HUES6 (cell line): ENCODE measurements at regions not wholly inside any gene's neighbourhood (a gene's known extent, or its start where the extent isn't known, plus 50 kb on each side); places are given as distances from the start of the nearest gene placed in this dataset.

Experiments used
- H3K27ac ChIP-seq: 2 replicates; pipeline ENCODE4 v1.7.0; 2013; ENCODE audit warnings: low read depth, mild to moderate bottlenecking, low read length, inconsistent platforms
- H3K27me3 ChIP-seq: 2 replicates; pipeline ENCODE4 v1.6.1; 2013; ENCODE audit warnings: low read length; ENCODE audit not compliant: control insufficient read depth, insufficient read depth
- H3K36me3 ChIP-seq: 2 replicates; pipeline ENCODE4 v1.6.1; 2013; ENCODE audit warnings: low read length; ENCODE audit not compliant: control insufficient read depth, insufficient read depth
- H3K4me1 ChIP-seq: 2 replicates; pipeline ENCODE4 v1.6.1; 2013; ENCODE audit warnings: low read length; ENCODE audit not compliant: control insufficient read depth, insufficient read depth
- H3K4me3 ChIP-seq: 2 replicates; pipeline ENCODE4 v1.5.1; 2013; ENCODE audit warnings: low read depth, low read length
- H3K9ac ChIP-seq: one replicate; pipeline ENCODE4 v1.6.1; 2013; ENCODE audit warnings: mild to moderate bottlenecking, low read length
- H3K9me3 ChIP-seq: 2 replicates; pipeline ENCODE4 v1.6.1; 2013; ENCODE audit warnings: low read depth, low read length; ENCODE audit not compliant: control insufficient read depth, insufficient read depth

DNA sequence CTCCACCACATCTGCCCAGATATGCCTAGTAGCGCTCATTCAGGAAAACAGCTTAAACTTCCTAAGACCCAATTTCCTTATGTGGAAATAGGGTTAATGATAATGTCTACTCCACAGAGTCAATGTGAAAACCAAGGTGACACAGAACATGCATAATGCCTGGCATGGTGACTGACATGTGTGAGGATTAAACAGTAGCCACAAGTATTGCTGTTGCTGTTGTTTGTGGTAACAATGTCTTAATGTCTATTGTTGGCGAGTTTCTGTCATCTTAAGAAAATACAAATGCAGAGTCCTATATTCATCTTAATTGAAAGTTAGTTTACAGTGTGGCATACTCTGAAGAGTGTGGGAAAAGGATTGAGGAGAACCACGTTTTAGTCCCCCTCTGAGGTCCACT, 75.6 kb upstream of the NGF start:
- Histone ChIP-seq H3K4me1 (no peaks in the 10 kb centered on the region), H3K36me3 (no peaks in the 10 kb centered on the region), H3K27ac (no peak overlapping the region), H3K9ac (no peak overlapping the region), H3K4me3 (no peak overlapping the region), H3K27me3 (no peaks in the 10 kb centered on the region), H3K9me3 (no peaks in the 10 kb centered on the region)

DNA sequence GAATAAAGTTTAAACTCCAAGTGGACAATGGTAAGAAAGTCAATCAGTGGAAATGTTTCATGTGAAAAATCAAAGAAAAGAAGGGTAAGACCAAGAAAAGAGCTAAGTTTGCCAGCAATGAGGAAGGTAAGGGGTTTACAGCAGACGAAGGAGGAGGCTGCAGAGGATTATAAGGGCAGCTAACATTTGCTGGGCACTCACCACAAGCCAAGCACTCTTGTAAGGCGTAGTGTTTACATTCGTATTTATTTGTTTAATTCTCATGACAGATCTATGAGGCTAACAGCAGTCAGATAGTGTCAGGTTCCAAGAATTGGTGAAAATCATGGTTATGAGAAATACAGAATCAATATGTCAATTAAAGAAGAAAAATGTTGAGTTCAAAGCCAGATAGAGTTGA, 75.2 kb upstream of the NGF start:
- Histone ChIP-seq H3K36me3 (no peaks in the 10 kb centered on the region), H3K4me3 (no peak overlapping the region), H3K9me3 (no peaks in the 10 kb centered on the region), H3K27ac (no peak overlapping the region), H3K9ac (no peak overlapping the region), H3K27me3 (no peaks in the 10 kb centered on the region), H3K4me1 (no peaks in the 10 kb centered on the region)

- no peaks in the 10 kb centered on the region for H3K36me3 ChIP-seq
- H3K4me3 ChIP-seq, result no peak overlapping the region
- no peaks in the 10 kb centered on the region for H3K27me3 ChIP-seq
- no peak overlapping the region for H3K9ac ChIP-seq
- H3K4me1 ChIP-seq, result no peaks in the 10 kb centered on the region
- H3K27ac ChIP-seq, result no peak overlapping the region
- H3K9me3 ChIP-seq, result no peaks in the 10 kb centered on the region
Observed at GRCh38 chr1:115412733-115413132, 74.7 kb upstream of the NGF start.

GRCh38 chr1:115412286-115412685, 74.2 kb upstream of the NGF start:
- no peak overlapping the region for H3K9ac ChIP-seq
- no peak overlapping the region for H3K27ac ChIP-seq
- H3K36me3 ChIP-seq, result no peaks in the 10 kb centered on the region
- H3K27me3 ChIP-seq, result no peaks in the 10 kb centered on the region
- no peaks in the 10 kb centered on the region for H3K9me3 ChIP-seq
- H3K4me1 ChIP-seq, result no peaks in the 10 kb centered on the region
- H3K4me3 ChIP-seq, result no peak overlapping the region

DNA sequence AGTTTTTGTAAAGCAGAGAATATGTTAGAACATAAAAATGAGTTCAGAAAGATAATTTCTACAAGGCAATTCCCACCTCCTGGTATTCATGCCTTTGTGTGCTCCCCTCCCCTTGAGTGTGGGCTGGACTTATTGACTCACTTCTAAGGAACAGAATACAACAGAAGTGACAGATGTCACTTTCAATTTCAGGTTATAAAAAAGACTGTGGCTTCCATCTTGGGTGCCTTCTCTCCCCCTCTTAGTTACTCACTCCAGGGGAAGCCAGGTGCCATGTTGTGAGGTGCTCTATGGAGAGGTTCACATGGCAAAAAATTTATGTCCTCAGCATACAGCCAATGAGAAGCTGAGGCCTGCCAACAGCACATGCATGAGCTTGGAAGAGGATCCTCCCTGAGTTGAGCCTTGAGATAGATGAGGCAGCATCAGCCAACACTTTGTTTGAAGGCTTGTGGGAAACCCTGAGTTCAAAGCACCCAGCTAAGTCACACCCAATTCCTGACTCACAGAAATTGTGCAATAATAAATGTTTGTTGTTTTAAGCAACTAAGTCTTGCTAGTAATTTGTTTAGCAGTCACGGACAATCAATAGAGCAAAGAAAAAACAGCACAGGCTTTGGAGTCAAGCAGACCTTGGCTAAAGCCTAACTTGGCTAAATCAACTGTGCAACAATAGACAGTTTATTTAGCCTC, 73.5 kb upstream of the NGF start:
- Histone ChIP-seq H3K9me3 (no peaks in the 10 kb centered on the region), H3K4me1 (no peaks in the 10 kb centered on the region), H3K27ac (no peak overlapping the region), H3K36me3 (no peaks in the 10 kb centered on the region), H3K27me3 (no peaks in the 10 kb centered on the region), H3K9ac (no peak overlapping the region), H3K4me3 (no peak overlapping the region)

DNA sequence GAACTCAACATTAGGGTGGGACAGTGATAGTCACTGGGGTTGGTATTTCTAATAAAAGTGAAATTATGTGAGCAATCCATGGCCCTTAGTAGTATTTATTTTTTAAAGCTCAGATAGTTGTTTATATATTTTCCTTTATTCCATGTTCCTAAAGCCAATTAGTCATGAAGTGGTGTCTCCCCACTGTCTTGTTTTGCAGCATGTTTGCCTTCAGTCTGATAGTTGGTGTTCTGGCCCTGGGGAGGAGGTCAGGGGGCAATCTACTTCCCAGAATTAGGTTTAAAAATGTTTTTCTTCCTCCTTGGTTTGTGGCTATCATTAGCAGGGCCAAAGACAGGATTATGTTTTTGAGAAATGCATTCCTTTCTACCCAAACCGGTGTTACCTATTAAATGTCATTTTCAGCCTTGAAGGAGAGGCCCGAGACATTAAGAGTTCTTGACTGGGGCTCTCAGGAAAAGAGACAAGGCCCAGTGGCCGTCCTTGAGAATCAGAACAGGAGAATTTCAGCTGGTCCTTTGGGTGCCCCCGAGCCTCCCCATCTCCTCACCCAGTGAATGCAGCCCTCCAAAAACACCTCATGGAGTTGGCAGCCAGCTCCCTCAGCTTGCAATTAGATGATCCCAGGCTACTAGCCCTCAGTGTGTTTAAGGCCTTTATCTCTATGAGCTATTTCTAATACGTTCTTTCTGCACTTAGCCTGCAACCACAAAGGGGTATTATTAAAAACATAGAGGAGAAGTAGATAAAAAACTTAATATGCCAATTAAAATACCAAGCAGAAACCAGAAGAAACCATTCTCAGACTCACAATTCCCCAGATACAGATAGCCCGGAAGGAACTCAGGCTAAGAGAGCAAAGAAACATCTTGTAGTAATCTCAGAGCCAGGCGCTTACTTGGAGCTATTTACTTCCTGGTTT, 71.3 kb upstream of the NGF start:
- H3K27ac ChIP-seq, result no peak overlapping the region
- H3K9ac ChIP-seq, result no peak overlapping the region
- H3K9me3 ChIP-seq, result no peaks in the 10 kb centered on the region
- no peak overlapping the region for H3K4me3 ChIP-seq
- no peaks in the 10 kb centered on the region for H3K36me3 ChIP-seq
- H3K27me3 ChIP-seq, result no peaks in the 10 kb centered on the region
- no peaks in the 10 kb centered on the region for H3K4me1 ChIP-seq

DNA sequence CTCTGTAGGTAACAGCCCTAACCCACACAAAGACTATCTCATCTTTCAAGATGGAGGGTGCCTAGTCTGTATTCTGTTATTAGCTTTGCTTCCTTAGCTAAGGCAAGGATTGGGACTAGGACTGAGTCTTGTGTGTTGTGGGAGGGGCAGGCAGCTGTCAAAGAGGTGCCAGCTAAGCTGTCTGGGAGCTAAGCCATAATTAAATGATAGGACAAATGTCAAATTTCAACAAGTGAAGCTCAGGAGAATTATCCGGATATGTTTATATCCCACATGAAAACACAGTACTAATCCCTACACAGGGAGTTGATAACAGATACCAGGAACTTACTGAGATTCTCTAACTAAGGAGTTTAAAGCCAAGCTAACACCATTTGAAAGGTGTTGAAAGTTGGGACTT, 70.5 kb upstream of the NGF start:
- Histone ChIP-seq H3K36me3 (no peaks in the 10 kb centered on the region), H3K27me3 (no peaks in the 10 kb centered on the region), H3K9me3 (no peaks in the 10 kb centered on the region), H3K4me3 (no peak overlapping the region), H3K4me1 (no peaks in the 10 kb centered on the region), H3K27ac (no peak overlapping the region), H3K9ac (no peak overlapping the region)

DNA sequence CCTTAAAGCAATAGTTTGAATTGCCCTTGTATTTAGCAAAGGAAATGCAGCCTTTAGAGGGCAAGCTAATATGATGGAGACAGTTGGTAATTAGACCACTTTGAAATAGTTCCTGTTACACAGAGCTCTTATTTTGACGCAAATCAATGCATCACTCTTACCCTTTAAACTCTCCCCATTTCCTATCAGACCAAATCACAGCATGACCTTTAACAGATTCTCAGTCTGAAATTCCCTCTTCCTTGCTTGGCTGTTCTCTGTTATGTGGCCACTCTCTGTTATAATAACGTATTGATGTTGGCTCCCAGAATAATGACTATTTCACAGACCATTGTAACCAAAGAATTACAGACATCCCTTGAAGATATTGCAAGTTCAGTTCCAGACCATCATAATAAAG, 66.9 kb upstream of the NGF start:
- H3K36me3 ChIP-seq, result no peaks in the 10 kb centered on the region
- no peak overlapping the region for H3K4me3 ChIP-seq
- no peak overlapping the region for H3K27ac ChIP-seq
- H3K4me1 ChIP-seq, result no peaks in the 10 kb centered on the region
- H3K9me3 ChIP-seq, result no peaks in the 10 kb centered on the region
- H3K27me3 ChIP-seq, result no peaks in the 10 kb centered on the region
- no peak overlapping the region for H3K9ac ChIP-seq

GRCh38 chr1:115402753-115403184, 64.7 kb upstream of the NGF start:
- Histone ChIP-seq H3K4me3 (no peak overlapping the region), H3K27ac (no peak overlapping the region), H3K36me3 (no peaks in the 10 kb centered on the region), H3K27me3 (no peaks in the 10 kb centered on the region), H3K9ac (no peak overlapping the region), H3K9me3 (no peaks in the 10 kb centered on the region), H3K4me1 (no peaks in the 10 kb centered on the region)

- no peaks in the 10 kb centered on the region for H3K9me3 ChIP-seq
- no peak overlapping the region for H3K4me3 ChIP-seq
- H3K36me3 ChIP-seq, result no peaks in the 10 kb centered on the region
- no peak overlapping the region for H3K9ac ChIP-seq
- H3K27me3 ChIP-seq, result no peaks in the 10 kb centered on the region
- H3K27ac ChIP-seq, result no peak overlapping the region
- H3K4me1 ChIP-seq, result no peaks in the 10 kb centered on the region
Observed at GRCh38 chr1:115401676-115402075, 63.6 kb upstream of the NGF start.

- Histone ChIP-seq H3K9me3 (no peaks in the 10 kb centered on the region), H3K4me3 (no peak overlapping the region), H3K9ac (no peak overlapping the region), H3K27me3 (no peaks in the 10 kb centered on the region), H3K27ac (no peak overlapping the region), H3K36me3 (no peaks in the 10 kb centered on the region), H3K4me1 (no peaks in the 10 kb centered on the region)
Observed at GRCh38 chr1:115400891-115401290, 62.8 kb upstream of the NGF start.
